Adrenal gland (tissue), 5 donors: ENCODE measurements at regions not wholly inside any gene's neighbourhood (a gene's known extent, or its start where the extent isn't known, plus 50 kb on each side); places are given as distances from the start of the nearest gene placed in this dataset.

Experiments used
- POLR2A ChIP-seq, 2 donors: fragments of 450-650 bp; IDR thresholded peaks; one replicate each; pipeline ENCODE4 v1.6.1; 2017; ENCODE audit warnings: antibody characterized with exemption in 2 of 2, mild to moderate bottlenecking in 2 of 2, moderate library complexity in 1 of 2
- TF ChIP-seq, protein P1 (sequence below), 6 experiments: fragments of 450-650 bp in 4 of 6; fragments of 200-600 bp in 2 of 6; sonication (generic) in 1 of 6; IDR thresholded peaks; 1 replicate in 5 of 6; 2 replicates in 1 of 6; pipeline versions ENCODE4 v1.5.1 to v1.8.0; 2016 to 2021; ENCODE audit warnings: antibody characterized with exemption in 6 of 6, mild to moderate bottlenecking in 2 of 6, moderate library complexity in 1 of 6
- donor health status: DM: no; HTN: no; CAD: no.

DNA sequence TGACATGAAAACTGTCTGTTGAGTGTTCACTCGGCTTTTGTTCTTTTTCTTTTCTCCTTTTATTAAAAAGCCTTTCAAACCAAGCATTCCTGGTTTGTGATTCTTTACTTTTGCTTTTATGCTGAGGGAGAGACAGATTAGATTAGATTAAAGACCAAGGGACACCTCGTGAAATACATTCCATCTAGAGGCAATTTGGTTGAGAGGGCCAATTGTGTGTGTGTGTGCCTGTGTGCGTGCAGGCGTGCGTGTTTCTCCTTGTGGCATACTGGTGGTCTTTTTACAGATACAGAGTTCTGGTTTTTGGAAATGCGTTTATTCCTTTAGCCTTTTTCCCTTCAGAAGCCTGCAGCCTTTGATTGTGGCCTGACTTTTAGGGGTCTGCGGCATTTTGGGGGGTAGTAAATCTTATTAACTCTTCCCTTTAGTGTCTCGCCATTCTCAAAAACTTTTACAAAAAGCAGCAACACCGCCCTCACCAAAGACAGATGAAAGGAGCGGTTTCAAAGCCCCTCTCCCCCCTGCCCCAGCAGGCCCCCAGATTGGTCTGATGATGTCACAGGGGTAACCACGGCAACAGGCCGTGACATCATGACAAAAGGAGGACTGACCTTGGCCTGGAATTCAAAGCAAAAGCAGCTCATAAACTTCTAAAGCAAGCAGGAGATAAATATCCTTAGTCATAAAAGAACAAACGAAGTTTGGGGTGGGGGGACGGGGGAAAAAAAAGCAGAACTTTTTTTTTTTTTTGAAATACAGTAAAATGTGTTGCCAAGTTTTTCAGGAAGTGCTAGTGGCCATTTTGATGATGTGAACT is 84.1 kb upstream of the TBX3 start:
- TF ChIP-seq POLR2A (IDR thresholded peaks at IDR 0.05) = no peak
- TF ChIP-seq, protein P1, sequence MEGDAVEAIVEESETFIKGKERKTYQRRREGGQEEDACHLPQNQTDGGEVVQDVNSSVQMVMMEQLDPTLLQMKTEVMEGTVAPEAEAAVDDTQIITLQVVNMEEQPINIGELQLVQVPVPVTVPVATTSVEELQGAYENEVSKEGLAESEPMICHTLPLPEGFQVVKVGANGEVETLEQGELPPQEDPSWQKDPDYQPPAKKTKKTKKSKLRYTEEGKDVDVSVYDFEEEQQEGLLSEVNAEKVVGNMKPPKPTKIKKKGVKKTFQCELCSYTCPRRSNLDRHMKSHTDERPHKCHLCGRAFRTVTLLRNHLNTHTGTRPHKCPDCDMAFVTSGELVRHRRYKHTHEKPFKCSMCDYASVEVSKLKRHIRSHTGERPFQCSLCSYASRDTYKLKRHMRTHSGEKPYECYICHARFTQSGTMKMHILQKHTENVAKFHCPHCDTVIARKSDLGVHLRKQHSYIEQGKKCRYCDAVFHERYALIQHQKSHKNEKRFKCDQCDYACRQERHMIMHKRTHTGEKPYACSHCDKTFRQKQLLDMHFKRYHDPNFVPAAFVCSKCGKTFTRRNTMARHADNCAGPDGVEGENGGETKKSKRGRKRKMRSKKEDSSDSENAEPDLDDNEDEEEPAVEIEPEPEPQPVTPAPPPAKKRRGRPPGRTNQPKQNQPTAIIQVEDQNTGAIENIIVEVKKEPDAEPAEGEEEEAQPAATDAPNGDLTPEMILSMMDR (IDR thresholded peaks at IDR 0.05) = no peak
